ENCODE measurements at regions not wholly inside any gene's neighbourhood (a gene's known extent, or its start where the extent isn't known, plus 50 kb on each side); places are given as distances from the start of the nearest gene placed in this dataset.
"Not testable (repeated sequence)": the region's sequence is repeated elsewhere in the genome, so short reads cannot be mapped to it uniquely, and the experiment has no call there.

GRCh38 chr2:65939687-65940086 is 495.2 kb upstream of the MEIS1 start:
- no peak for DNase-seq

DNA sequence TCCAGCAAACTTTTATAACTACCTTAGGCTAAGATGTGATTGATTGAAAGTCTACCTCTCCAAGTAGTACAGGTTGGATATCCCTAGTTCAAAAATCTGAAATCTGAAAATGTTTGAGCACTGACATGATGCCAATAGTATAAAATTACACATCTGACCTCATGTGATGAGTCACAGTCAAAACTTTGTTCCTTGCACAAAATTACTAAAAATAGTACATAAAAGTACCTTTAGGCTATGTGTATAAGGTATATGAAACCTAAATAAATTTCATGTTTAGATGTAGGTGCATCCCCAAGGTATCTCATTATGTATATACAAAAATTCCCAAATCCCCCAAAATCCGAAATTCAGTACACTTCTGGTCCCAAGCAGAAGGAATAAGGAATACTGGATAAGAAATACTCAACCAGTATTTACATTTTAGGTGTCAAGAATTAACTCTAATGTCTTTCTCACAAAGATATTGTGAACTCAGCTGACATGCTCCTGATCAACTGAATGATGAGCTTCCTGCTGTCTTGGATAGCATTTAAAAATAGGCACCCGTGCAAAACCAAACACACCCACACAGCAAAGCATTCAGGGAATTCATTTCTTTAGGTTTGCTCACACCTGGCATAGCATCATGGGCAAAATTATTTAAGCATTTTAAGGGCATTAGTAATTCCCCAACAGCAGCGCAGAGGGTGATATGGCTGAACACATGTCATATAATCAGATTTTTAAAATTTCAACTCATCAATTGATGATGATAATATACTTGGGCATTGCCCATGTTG is 497.4 kb upstream of the MEIS1 start:
- no peak for DNase-seq

DNA sequence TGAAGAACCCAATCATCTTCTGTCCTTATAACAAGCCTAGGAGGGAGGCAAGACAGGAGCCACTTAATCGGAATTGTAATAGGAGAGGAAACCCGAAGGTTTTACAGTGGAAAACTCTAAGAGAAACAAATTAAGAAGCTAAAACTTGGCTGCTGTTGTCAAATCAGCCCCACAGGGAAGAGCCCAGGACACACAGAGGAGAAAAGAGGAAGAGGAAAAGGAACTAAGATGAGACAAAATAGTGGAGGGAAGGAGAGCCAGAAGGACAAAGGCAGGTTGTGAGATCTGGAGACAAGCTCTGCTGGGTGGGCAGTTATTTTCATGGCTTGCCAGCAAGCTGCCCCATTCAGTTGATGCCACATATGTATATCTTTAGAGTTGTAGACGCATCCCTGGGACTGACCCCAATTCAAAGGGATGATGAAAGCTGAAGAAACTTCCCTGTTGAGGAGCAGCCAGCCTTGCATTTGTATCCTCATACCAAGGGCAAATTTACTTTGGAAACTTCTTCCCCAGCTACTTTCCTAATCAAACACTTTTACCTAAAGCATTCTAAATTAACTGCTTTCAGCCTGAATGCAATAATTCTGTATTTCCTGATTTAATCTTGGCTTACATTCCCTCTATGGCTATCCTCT is 499.8 kb upstream of the MEIS1 start:
- DNase-seq: no peak

GRCh38 chr2:65932571-65932970 is 500.2 kb upstream of the SPRED2 start:
- DNase-seq: no peak

- DNase-seq: no peak
Measured at GRCh38 chr2:65931056-65931455, 498.7 kb upstream of the SPRED2 start.

GRCh38 chr2:65930259-65930658 is 497.9 kb upstream of the SPRED2 start:
- DNase-seq: no peak

DNA sequence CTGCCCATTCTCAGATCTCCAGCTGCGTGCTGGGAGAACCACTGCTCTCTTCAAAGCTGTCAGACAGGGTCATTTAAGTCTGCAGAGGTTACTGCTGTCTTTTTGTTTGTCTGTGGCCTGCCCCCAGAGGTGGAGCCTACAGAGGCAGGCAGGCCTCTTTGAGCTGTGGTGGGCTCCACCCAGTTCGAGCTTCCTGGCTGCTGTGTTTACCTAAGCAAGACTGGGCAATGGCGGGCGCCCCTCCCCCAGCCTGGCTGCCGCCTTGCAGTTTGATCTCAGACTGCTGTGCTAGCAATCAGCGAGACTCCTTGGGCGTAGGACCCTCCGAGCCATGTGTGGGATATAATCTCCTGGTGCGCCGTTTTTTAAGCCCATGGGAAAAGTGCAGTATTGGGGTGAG is 497.3 kb upstream of the SPRED2 start:
- not testable (repeated sequence) for DNase-seq

- DNase-seq: peak; percentile 74
Measured at GRCh38 chr2:65922794-65923193, 490.4 kb upstream of the SPRED2 start.

DNA sequence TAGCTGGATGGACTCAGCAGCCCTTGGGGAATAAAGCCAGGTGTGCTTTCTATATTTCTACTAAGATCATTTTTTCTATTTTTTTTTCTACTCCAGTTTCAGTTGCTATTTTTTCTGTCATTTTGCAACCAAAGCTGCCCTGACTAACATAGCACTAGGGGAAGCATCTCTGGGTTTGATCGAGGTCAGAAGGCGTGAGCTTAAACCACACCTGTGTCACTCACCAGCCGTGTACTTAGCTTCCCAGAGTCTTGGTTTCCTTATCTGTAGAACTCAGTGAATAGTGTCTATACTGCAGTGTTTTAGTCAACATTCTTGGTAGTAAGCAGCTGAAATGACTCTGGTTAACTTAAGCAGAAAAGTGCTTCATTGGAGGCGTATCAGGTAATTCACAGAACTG is 489.6 kb upstream of the SPRED2 start:
- DNase-seq: no peak

- DNase-seq: no peak
Measured at GRCh38 chr2:65921116-65921515, 488.7 kb upstream of the SPRED2 start.

- DNase-seq: no peak
Measured at GRCh38 chr2:65920659-65921058, 488.3 kb upstream of the SPRED2 start.

DNA sequence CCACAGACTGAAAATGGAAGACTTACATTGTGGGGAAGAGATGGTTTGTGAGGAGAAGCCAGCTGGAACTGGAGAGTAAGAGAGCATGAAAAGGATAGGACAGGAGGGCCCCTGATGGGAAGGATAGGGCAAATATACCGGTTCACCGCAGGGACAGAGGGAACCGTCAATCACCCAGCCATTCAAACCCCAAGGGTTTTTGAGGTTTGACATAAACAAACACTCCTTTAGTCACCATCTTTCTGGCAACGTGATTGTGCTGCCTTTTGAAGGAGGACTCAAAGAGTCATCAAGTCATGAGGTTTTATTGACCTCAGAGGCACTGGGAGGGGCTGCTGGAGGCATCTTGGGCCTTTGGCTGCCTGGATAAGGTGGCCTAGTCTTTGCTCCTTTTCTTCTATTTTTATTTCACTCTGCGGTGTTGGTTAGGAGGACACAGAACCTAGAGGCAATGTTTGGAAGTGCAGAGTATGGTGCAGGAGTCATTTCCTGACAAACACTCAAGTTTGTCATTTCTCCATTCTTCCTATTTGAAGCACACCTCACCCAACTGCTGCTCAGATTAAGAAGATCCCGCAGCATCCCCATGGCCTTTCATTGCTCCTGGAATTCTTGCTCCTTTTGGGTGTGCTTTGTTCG is 487.3 kb upstream of the SPRED2 start:
- no peak for DNase-seq

- DNase-seq: no peak
Measured at GRCh38 chr2:65918760-65919187, 486.4 kb upstream of the SPRED2 start.

DNA sequence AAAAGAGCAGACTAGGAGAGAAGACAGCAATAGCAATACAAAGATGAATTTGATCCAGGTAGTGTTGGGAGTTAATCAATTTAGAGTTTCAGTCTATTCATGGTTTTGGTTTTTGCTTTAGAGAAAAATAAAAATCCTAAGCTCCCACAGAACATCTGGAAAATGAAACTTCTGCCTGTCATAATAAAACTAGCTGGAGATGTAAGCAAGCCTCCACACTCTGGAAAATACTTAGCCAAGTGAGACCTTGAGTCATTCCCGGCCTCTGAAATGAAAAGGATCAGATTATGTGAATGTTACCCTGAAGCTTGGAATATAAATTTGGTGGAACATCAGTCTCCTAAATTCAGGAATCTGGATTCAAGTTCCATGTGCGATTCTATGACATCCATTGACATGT is 485.6 kb upstream of the SPRED2 start:
- no peak for DNase-seq

DNA sequence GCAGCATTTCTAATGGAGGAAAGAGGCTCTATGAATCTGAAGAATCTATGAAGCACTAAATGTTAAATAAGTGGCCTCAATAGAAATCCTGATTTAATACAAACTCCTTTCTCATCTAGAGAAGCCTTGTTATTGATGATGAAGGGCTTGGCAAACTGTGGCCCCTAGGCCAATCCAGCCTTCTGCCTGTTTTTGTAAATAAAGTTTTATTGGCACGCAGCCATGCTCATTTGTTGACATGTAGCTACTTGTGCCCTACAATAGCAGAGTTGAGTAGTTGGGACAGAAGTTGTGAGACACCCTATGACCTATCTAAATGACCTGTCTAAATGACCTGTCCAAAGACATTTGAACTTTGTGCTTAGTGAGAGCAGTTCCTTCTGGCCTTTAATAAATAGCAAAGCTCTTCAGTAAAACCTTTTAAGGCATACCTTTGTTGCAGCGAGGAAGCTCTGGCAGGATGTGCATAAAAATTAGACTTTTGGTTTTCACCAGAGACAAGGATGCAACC is 484.4 kb upstream of the SPRED2 start:
- no peak for DNase-seq

DNA sequence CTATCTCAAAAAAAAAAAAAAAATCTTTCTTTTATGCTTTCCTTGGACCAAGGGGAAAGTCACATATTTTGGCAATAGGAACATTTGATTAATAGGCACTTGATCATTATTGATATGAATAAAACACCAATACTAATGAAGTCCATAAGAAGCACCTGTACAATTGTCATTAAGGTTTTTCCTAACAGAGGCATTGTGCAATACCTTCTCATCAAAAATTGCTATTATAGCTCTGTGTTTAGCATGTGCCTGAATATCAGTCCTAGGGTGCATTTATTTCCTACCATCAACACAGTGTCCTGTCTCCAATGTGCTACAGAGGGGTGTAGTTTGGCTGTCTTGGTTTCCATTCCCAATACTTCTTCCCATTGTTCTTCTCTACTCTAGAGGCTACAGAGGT is 483.8 kb upstream of the SPRED2 start:
- no peak for DNase-seq

- DNase-seq: no peak
Measured at GRCh38 chr2:65915273-65915672, 482.9 kb upstream of the SPRED2 start.

DNA sequence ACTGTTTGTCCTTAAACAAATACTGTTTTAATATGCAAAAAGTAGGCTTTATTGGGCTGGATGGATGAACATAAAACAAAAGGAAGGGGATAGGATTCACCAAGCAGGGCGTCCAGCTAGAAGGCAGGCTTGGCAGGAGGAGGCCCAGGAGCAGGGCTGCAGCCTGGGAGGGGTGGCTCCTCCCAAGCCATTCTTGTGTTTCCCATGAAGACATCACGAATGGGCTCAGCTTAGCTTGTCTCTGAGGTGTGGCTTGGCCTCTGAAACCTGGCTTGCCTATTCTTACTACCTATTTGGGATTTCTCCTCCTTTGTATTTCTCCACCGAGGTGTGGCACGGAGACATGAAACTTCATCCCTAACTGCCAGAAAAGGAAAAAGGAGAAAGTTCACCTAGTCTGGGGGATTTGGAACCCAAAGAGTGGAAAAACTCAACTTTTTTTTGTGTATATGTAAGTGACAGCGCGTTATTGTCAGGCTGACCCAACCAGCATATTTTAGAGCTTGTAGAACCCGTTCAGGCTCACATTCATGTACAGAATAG is 481.9 kb upstream of the SPRED2 start:
- no peak for DNase-seq

DNA sequence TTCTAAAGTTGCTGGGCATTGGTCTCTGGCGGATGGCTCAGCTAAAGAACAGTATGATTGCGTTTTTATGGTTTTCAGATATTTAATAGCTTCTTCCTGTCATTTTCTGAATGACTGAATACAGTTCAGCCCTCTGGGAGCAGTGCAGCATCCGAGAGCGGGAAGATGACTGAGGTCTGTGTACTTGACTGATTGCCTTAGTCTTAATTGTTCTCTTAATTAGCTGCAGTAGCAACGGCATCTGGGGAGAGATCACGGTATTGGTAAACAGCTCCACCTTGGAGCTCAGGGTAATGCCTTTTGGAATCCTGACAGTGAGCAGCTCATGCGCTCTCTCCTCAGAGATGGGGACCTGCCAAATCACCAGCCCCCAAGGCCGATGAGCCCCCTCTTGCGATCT is 481.4 kb upstream of the SPRED2 start:
- no peak for DNase-seq

DNA sequence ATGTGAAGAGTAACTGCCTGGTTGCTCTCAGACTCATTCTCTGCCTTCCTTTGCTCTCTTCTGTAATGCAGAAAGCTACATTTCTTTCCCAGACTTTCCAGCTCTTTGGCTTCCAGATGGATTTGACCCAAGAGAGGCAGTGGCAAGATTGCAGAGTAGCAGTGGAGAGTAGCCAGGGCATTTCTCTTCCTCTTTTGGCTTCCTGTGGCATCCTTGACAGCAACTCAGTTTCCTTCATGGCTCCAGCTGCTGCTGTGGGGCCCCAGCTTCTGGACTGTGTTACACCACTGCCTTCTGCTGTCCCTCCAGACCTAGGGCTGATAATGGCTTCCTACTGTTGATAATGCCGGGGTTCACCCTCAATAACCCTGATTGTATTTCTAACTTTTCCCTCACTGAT is 469.4 kb upstream of the SPRED2 start:
- DNase-seq: peak; percentile 7

DNA sequence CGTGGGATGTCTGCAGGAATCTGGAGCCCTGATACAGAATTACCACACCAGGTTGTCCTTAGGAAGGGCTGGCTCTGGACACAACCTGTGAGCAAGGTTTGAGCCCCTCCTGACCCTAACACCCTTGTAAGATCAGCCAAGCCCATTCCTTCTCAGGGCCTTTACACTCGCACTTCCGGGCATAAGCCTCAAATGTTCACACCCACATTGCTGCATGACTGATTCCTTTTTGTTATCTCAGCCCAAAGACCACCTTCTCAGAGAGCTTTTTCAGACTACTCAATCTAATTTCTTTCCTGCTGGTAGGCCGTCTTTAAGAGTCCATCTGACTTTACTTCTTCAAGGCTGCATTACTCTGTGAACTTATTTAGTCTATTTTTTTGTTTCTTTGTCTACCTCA is 464.0 kb upstream of the SPRED2 start:
- no peak for DNase-seq

DNA sequence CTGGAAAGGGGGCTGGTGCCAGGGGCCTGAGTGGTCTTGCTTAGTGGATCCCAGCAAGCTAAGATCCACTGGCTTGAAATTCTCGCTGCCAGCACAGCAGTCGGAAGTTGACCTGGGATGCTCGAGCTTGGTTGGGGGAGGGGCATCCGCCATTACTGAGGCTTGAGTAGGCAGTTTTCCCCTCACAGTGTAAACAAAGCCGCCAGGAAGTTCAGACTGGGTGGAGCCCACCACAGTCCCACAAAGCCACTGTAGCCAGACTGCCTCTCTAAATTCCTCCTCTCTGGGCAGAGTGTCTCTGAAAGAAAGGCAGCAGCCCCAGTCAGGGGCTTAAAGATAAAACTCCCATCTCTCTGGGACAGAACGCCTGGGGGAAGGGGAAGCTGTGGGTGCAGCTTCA is 457.7 kb upstream of the SPRED2 start:
- DNase-seq: not testable (repeated sequence)

GRCh38 chr2:65885266-65885665 is 452.9 kb upstream of the SPRED2 start:
- DNase-seq: no peak

GRCh38 chr2:65881592-65881991 is 449.2 kb upstream of the SPRED2 start:
- DNase-seq: no peak
